CD4-positive, alpha-beta T cell treated with Interleukin-10 for 1 hour (primary cell): ENCODE measurements at regions not wholly inside any gene's neighbourhood (a gene's known extent, or its start where the extent isn't known, plus 50 kb on each side); places are given as distances from the start of the nearest gene placed in this dataset.
"Not testable (repeated sequence)": the region's sequence is repeated elsewhere in the genome, so short reads cannot be mapped to it uniquely, and the experiment has no call there.

Source experiments
- DNase-seq: peaks from one replicate; pipeline ENCODE4 v3.0.0-alpha.2; 2020

DNA sequence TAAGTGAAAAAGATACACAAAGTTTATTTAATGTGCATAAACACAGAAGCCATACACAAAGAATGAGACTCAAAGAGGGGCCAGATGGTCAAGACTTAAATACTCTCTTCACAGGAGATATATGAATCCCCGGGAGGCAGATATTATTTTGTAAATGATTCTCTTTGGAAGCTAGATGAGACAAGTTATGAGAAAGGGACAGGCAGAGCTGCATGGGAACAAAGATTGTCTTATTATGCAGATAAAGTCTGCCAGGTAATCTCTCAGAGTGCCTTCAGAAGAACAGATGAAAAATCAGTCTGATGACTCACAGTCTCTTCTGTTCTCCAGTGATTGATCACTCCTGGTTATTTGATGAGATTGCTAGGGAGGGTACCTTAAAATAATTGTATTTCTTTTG, 89.0 kb downstream of the NAF1 start:
- no peak for DNase-seq

GRCh38 chr4:163072222-163072621, 94.5 kb downstream of the NAF1 start:
- DNase-seq: no peak

GRCh38 chr4:163071308-163071707, 95.4 kb downstream of the NAF1 start:
- no peak for DNase-seq

- DNase-seq: no peak
Observed at GRCh38 chr4:163070023-163070422, 96.7 kb downstream of the NAF1 start.

DNA sequence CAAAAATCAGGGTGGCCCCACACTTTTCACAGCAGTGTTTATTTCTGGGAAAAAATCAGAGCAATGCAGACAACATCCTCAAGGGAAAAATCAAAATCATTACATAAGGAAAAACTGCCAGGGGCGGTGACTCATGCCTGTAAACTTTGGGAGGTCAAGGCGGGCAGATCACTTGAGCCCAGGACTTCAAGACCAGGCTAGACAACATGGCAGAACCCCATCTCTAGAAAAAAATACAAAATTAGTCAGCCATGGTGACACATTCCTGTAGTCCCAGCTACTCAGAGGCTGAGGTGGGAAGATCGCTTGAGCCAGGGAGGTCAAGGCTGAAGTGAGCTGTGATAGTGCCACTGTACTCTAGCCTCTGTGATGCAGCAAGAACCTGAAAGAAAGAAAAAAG, 102.8 kb downstream of the NAF1 start:
- DNase-seq: no peak

DNA sequence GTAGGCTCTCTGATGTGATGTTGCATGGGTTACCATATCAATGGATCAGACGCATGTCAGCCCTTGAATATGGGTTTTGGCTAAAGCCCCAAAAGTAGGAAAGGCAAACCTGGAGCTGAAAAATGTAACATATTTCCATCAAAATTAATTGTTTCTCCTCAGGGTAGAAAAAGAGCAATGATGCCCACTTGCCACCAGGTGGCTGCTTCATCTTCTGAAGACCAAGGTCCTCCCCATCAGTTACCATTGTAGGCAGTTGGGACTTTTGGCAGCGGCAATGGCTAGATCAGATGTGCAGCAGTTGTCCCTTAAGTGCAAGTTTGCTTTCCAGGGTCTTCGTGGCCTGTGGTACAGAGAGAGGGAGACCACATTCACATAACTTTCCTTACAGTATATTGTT, 118.2 kb downstream of the NAF1 start:
- DNase-seq: peak; percentile 19

DNA sequence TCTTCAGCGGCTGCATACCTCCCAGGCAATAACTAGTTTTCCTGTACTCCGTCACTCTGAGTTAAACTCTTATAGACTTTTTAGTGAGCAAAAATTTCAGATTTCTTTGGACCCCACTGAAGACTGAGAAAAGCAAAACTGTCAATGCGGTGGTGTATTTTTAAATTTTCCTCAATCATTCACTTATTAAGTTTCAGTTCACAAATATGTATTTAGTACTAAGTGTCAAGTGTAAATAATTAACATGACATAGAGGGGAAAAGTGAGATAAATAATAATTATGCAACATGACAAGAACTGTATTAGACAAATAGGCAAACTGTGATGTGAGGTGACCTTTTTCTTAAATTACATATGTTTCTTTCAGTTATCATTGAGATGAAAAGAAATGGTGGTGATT, 124.4 kb downstream of the NAF1 start:
- no peak for DNase-seq

DNA sequence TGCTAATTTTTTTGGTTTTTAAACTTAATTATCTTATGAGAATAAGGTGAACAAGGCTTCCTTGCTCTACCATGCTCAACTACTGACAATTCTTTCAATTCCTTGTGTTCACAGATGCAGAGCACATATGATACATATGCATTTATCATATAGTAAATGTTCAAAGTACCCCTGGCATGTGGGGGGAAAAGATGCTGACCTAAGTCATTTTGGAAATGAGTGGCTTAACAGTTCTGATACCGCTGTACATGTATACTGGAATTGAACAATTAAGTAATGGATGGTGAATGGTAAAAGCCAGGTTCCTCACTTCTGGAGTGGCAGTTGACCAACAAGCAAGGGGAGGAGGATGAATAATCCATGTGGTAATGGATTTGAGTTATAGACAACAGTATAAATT, 149.6 kb downstream of the NAF1 start:
- no peak for DNase-seq

- no peak for DNase-seq
Observed at GRCh38 chr4:163012816-163013215, 153.9 kb downstream of the NAF1 start.

GRCh38 chr4:163003979-163004378, 162.7 kb downstream of the NAF1 start:
- no peak for DNase-seq

DNA sequence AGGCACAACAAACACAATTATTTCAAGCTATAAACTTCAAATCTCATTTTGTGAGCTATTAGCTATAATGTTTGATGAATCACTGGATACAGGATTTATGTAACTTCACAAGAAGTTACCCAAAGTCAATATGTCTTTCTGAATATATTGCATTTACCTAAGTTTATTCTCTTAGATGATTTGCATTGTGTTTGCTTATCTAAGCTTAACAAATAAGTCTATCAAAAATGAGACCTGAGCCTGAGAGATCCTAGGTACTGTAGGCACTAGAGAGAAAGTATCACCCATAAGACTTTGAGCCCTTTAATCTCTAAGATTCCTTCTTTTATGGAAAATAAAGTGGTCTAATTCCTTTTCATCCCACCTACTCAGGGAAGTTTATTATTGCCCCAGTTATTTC, 178.2 kb downstream of the NAF1 start:
- no peak for DNase-seq

- no peak for DNase-seq
Observed at GRCh38 chr4:162985131-162985530, 181.6 kb downstream of the NAF1 start.

- DNase-seq: no peak
Observed at GRCh38 chr4:162984621-162985020, 182.1 kb downstream of the NAF1 start.

DNA sequence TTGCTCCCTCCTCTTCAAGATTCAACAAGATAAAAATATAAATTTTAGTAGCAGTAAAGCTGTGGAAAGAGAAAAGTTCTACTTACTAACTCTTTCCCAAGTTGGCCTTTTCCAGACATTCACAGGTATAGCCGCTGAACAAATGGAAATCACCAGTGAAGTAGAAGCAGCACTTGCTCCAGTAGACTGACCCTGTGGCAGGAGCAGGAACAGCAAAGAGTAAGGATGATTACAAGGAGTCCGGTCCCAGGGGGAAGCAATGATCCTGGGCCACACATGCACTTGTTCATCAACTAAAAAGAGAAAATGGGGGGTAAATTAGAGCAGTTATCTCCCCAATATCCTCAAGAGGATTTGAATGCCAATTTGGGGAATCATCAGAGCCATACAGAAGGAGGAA, 184.9 kb downstream of the NAF1 start:
- DNase-seq: no peak

GRCh38 chr4:162978398-162978797, 188.3 kb downstream of the NAF1 start:
- DNase-seq: no peak

GRCh38 chr4:162977788-162978187, 188.9 kb downstream of the NAF1 start:
- DNase-seq: no peak

DNA sequence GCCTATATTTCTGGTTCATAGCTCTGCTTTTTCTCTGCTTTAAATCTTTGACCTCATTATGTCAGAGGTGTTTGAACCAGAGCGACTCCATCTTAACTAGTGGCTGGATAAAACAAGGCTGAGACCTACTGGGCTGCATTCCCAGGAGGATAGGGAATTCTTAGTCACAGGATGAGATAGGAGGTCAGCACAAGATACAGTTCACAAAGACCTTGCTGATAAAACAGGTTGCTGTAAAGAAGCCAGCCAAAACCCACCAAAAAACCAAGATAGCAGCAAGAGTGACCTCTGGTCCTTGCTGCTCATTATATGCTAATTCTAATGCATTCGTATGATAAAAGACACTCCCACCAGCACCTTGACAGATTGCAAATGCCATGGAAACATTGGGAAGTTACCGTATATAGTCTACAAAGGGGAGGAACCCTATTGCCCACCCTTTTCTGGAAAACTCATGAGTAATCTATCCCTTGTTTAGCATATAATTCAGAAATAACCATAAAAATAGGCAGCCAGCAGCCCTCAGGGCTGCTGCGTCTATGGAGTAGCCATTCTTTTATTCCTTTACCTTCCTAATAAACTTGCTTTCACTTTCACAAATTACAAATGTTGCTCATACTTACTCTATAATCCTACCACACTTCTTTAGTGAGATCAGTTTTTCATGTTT, 193.9 kb downstream of the NAF1 start:
- DNase-seq: no peak

GRCh38 chr4:162969194-162969593, 197.5 kb downstream of the NAF1 start:
- DNase-seq: no peak

DNA sequence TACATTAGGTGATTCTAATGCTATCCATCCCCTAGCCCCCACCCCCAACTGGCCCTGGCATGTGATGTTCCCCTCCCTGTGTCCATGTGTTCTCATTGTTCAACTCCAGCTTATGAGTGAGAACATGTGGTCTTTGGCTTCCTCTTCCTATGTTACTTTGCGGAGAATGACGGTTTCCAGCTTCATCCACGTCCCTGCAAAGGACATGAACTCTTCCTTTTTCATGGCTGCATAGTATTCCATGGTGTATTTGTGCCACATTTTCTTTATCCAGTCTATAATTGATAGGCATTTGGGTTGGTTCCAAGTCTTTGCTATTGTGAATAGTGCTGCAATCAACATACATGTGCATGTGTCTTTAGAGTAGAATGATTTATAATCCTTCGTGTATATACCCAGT, 200.7 kb downstream of the NAF1 start:
- not testable (repeated sequence) for DNase-seq

DNA sequence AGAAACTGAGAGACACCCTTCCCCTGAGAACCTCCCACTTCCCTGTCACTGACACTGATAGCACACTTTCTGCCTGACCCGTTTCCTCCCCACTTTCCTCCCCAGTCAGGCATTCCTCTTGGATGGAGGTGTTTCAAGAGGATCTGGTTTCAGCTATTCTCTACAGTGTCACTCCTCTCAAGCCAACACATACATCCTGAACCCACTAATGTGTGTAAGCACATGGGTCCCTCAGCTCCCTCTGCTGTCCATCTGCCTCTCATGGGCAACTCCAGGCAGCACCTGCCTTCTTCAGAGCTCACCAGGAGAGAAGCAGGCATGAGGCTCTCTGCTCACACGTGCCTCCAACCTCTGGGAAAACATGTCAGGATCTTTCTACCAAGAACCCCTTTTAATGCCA, 207.6 kb downstream of the NAF1 start:
- no peak for DNase-seq

DNA sequence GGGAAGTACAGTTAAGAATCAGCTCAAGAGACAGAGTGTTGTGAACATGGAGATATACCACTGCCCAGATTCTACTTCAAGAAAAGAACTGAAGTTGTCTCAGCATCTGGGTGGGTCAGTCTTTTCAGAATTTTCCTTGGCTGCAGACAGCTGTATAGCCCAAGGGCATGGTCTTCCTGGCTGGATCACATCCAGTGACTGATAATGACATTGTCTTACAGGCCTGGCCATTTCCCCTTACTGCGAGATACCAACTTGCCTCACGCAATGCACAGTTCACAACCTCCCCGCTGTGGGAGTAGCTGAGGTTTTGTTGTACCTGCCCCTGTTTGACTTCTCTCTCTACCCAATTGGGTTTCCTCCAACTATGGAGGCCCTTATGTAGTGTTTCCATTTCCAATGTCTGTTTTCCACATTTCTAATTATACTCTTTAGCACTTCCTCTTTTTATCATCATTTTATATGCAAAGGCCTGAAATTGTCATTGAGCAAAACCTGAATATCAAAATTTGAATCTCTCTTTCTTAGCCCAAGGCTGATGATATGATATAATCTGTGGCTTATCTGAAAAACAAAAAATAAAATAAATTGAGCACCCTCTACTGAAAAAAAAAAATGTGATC, 209.1 kb downstream of the NAF1 start:
- no peak for DNase-seq

- DNase-seq: no peak
Observed at GRCh38 chr4:162954976-162955375, 211.7 kb downstream of the NAF1 start.

GRCh38 chr4:162952232-162952631, 214.5 kb downstream of the NAF1 start:
- DNase-seq: no peak

- DNase-seq: no peak
Observed at GRCh38 chr4:162945713-162946112, 221.0 kb downstream of the NAF1 start.

GRCh38 chr4:162943263-162943662, 223.4 kb downstream of the NAF1 start:
- no peak for DNase-seq
